ENCODE measurements at regions not wholly inside any gene's neighbourhood (a gene's known extent, or its start where the extent isn't known, plus 50 kb on each side); places are given as distances from the start of the nearest gene placed in this dataset.

DNA sequence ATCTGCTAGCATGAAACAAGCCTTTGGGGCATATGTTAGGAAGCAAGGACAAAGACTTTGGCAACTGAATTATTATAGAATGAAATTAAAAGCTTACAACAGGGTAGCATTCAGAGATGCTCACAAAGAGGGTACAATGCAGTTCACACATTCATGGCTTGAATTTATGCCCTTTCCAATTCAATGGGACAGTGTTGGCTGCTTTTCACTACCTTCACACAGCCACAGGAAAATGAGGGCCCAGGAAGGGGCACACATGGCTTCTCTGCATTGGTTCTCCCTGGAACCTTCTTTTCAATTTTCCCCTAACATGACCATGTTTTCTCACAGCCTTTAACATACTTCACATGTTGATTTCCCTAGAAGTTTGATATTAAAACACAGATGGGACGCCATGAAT, 978.1 kb downstream of the TMEM182 start (continued):
- no peak for TF ChIP-seq PPARA (CRISPR knock-in tag; IDR thresholded peaks at IDR 0.05; ENCODE audit: borderline replicate concordance)
- TF ChIP-seq, protein P1, sequence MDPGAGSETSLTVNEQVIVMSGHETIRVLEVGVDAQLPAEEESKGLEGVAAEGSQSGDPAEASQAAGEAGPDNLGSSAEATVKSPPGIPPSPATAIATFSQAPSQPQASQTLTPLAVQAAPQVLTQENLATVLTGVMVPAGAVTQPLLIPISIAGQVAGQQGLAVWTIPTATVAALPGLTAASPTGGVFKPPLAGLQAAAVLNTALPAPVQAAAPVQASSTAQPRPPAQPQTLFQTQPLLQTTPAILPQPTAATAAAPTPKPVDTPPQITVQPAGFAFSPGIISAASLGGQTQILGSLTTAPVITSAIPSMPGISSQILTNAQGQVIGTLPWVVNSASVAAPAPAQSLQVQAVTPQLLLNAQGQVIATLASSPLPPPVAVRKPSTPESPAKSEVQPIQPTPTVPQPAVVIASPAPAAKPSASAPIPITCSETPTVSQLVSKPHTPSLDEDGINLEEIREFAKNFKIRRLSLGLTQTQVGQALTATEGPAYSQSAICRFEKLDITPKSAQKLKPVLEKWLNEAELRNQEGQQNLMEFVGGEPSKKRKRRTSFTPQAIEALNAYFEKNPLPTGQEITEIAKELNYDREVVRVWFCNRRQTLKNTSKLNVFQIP (CRISPR knock-in tag; IDR thresholded peaks at IDR 0.05; ENCODE audit: borderline replicate concordance, low read depth): no peak
- no peak for TF ChIP-seq BACH2 (CRISPR knock-in tag; IDR thresholded peaks at IDR 0.05; ENCODE audit: borderline replicate concordance)

DNA sequence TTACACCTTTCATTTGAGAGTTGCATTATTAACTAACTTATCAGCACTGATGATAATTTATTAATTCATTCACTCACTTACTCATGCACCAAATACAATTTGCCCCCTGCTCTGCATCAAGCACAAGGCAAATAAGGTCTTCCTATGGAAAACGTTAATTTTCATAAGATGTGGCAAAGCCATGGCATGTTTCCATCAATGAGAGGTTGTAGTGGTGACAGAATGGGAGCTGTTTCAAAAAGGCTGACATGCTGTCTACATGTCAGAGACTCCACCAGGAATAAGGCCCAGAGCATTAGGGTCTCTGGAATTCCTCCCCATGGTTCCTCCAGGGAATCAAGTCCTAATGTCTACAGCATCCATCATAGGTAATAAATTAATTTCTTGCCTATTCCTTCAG, 978.8 kb downstream of the TMEM182 start:
- TF ChIP-seq TCF4 (CRISPR knock-in tag; IDR thresholded peaks at IDR 0.05; ENCODE audit: borderline replicate concordance): no peak
- no peak for TF ChIP-seq ISL1 (CRISPR knock-in tag; IDR thresholded peaks at IDR 0.05)
- TF ChIP-seq, protein P2, sequence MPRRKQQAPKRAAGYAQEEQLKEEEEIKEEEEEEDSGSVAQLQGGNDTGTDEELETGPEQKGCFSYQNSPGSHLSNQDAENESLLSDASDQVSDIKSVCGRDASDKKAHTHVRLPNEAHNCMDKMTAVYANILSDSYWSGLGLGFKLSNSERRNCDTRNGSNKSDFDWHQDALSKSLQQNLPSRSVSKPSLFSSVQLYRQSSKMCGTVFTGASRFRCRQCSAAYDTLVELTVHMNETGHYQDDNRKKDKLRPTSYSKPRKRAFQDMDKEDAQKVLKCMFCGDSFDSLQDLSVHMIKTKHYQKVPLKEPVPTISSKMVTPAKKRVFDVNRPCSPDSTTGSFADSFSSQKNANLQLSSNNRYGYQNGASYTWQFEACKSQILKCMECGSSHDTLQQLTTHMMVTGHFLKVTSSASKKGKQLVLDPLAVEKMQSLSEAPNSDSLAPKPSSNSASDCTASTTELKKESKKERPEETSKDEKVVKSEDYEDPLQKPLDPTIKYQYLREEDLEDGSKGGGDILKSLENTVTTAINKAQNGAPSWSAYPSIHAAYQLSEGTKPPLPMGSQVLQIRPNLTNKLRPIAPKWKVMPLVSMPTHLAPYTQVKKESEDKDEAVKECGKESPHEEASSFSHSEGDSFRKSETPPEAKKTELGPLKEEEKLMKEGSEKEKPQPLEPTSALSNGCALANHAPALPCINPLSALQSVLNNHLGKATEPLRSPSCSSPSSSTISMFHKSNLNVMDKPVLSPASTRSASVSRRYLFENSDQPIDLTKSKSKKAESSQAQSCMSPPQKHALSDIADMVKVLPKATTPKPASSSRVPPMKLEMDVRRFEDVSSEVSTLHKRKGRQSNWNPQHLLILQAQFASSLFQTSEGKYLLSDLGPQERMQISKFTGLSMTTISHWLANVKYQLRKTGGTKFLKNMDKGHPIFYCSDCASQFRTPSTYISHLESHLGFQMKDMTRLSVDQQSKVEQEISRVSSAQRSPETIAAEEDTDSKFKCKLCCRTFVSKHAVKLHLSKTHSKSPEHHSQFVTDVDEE (CRISPR knock-in tag; IDR thresholded peaks at IDR 0.05): no peak
- no peak for TF ChIP-seq ZNF70 (CRISPR knock-in tag; IDR thresholded peaks at IDR 0.05)
- no peak for ATAC-seq

DNA sequence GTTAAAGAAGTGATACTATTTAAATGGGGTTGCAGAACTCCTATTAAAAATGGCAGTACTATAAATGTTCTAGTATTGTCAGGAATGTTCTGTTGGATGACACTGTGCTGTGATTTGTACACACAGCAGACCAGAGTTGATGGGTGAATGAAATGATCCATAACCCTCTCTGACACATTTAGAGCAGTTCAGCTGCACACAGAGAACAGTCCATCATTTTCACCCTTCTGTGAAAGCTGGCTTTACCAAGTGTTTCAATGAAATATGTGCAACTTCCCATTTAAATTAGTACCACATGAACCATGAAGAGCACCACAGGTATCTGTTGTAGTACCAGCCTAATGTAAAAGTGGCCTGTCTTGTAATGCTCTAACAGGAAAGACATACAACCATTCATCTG, 981.4 kb downstream of the TMEM182 start:
- TF ChIP-seq, protein P3, sequence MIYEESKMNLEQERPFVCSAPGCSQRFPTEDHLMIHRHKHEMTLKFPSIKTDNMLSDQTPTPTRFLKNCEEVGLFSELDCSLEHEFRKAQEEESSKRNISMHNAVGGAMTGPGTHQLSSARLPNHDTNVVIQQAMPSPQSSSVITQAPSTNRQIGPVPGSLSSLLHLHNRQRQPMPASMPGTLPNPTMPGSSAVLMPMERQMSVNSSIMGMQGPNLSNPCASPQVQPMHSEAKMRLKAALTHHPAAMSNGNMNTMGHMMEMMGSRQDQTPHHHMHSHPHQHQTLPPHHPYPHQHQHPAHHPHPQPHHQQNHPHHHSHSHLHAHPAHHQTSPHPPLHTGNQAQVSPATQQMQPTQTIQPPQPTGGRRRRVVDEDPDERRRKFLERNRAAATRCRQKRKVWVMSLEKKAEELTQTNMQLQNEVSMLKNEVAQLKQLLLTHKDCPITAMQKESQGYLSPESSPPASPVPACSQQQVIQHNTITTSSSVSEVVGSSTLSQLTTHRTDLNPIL (CRISPR knock-in tag; IDR thresholded peaks at IDR 0.05; ENCODE audit: low read depth): no peak
- TF ChIP-seq ARNTL (CRISPR knock-in tag; IDR thresholded peaks at IDR 0.05; ENCODE audit: borderline replicate concordance, low read depth) (no peak), SNAI2 (CRISPR knock-in tag; IDR thresholded peaks at IDR 0.05) (no peak), BACH2 (CRISPR knock-in tag; IDR thresholded peaks at IDR 0.05; ENCODE audit: borderline replicate concordance) (no peak), ZNF70 (CRISPR knock-in tag; IDR thresholded peaks at IDR 0.05) (no peak), ZNF8 (CRISPR knock-in tag; IDR thresholded peaks at IDR 0.05) (no peak), ZC3H10 (CRISPR knock-in tag; IDR thresholded peaks at IDR 0.05) (no peak)
- ATAC-seq: no peak

DNA sequence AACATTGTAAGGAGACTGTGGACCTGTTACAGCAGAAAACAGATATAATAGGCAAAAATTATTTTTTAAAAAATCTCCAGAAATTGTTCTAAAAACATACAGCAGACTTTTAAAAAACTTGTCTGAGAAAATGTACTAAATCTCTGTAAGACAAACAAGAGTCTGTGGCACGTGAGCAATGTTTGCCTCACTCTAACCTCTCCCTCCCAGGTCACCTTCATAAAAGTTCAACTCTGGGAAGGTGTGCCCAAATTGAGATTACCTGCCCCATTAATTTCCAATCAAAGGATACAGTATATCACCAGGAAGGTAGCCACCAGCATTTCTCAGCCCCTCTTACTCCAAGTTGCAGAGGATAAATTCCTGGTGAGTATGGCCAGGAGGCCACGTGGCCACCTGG, 992.7 kb downstream of the TMEM182 start:
- no peak for TF ChIP-seq ZC3H10 (CRISPR knock-in tag; IDR thresholded peaks at IDR 0.05)
- no peak for TF ChIP-seq ARNTL (CRISPR knock-in tag; IDR thresholded peaks at IDR 0.05; ENCODE audit: borderline replicate concordance, low read depth)
- TF ChIP-seq ZNF565 (CRISPR knock-in tag; conservative IDR thresholded peaks at IDR 0.05; ENCODE audit: low read depth): no peak
- TF ChIP-seq, protein P3 (CRISPR knock-in tag; IDR thresholded peaks at IDR 0.05; ENCODE audit: low read depth): no peak
- no peak for TF ChIP-seq OSR1 (CRISPR knock-in tag; IDR thresholded peaks at IDR 0.05)
- TF ChIP-seq, protein P2 (CRISPR knock-in tag; IDR thresholded peaks at IDR 0.05): no peak
- no peak for TF ChIP-seq ZFP30 (CRISPR knock-in tag; IDR thresholded peaks at IDR 0.05)
- no peak for TF ChIP-seq ZNF70 (CRISPR knock-in tag; IDR thresholded peaks at IDR 0.05)
- no peak for TF ChIP-seq ZFP3 (CRISPR knock-in tag; IDR thresholded peaks at IDR 0.05)
- no peak for TF ChIP-seq ZNF8 (CRISPR knock-in tag; IDR thresholded peaks at IDR 0.05)
- no peak for TF ChIP-seq CSDC2 (CRISPR knock-in tag; IDR thresholded peaks at IDR 0.05)
- TF ChIP-seq, protein P4, sequence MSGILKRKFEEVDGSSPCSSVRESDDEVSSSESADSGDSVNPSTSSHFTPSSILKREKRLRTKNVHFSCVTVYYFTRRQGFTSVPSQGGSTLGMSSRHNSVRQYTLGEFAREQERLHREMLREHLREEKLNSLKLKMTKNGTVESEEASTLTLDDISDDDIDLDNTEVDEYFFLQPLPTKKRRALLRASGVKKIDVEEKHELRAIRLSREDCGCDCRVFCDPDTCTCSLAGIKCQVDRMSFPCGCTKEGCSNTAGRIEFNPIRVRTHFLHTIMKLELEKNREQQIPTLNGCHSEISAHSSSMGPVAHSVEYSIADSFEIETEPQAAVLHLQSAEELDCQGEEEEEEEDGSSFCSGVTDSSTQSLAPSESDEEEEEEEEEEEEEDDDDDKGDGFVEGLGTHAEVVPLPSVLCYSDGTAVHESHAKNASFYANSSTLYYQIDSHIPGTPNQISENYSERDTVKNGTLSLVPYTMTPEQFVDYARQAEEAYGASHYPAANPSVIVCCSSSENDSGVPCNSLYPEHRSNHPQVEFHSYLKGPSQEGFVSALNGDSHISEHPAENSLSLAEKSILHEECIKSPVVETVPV (CRISPR knock-in tag; IDR thresholded peaks at IDR 0.05): no peak
- no peak for TF ChIP-seq GLIS3 (CRISPR knock-in tag; IDR thresholded peaks at IDR 0.05)
- no peak for TF ChIP-seq ISL1 (CRISPR knock-in tag; IDR thresholded peaks at IDR 0.05)
- TF ChIP-seq SNAI2 (CRISPR knock-in tag; IDR thresholded peaks at IDR 0.05): no peak
- no peak for TF ChIP-seq PPARA (CRISPR knock-in tag; IDR thresholded peaks at IDR 0.05; ENCODE audit: borderline replicate concordance)
- TF ChIP-seq, protein P1 (CRISPR knock-in tag; IDR thresholded peaks at IDR 0.05; ENCODE audit: borderline replicate concordance, low read depth): no peak
- no peak for TF ChIP-seq ESRRG (CRISPR knock-in tag; IDR thresholded peaks at IDR 0.05)
- no peak for TF ChIP-seq TOX (CRISPR knock-in tag; IDR thresholded peaks at IDR 0.05; ENCODE audit: borderline replicate concordance)
- no peak for TF ChIP-seq BACH2 (CRISPR knock-in tag; IDR thresholded peaks at IDR 0.05; ENCODE audit: borderline replicate concordance)
- ATAC-seq: no peak

Measured in SK-N-SH treated with all-trans-retinoic acid at 6 μM for 48 hours (cell line).